ENCODE measurements at regions not wholly inside any gene's neighbourhood (a gene's known extent, or its start where the extent isn't known, plus 50 kb on each side); places are given as distances from the start of the nearest gene placed in this dataset.
"Not testable (repeated sequence)": the region's sequence is repeated elsewhere in the genome, so short reads cannot be mapped to it uniquely, and the experiment has no call there.

GRCh38 chr22:44561139-44561840 is 63.3 kb upstream of the RTL6 start:
- Histone ChIP-seq H3K36me3 (no peaks in the 10 kb centered on the region), H3K27me3 (no peaks in the 10 kb centered on the region), H3K9me3 (no peaks in the 10 kb centered on the region), H3K27ac (no peak overlapping the region), H3K4me1 (no peaks in the 10 kb centered on the region), H3K4me3 (replicated peaks in 1 of 3) (no peak overlapping the region)
- no peak for DNase-seq
- intact Hi-C loops (cut with DNase I), result loop anchor here (10.0 kb wide), 1 partner anchor 64 kb away; no protein-coding TSS in a partner anchor
- WGBS, 2 donors, result 89 to 91% methylated on average over 6 of the region's 6 CpGs
- no peak for TF ChIP-seq CTCF (IDR thresholded peaks at IDR 0.05)
- no peak for TF ChIP-seq POLR2A (IDR thresholded peaks at IDR 0.05)

- DNase-seq; H3K27ac ChIP-seq; H3K4me3 ChIP-seq (replicated peaks in 1 of 3); H3K36me3 ChIP-seq; H3K27me3 ChIP-seq; H3K9me3 ChIP-seq; H3K4me1 ChIP-seq; intact Hi-C loops (cut with DNase I): not testable (repeated sequence)
- 90 to 94% methylated on average over 7 of the region's 7 CpGs for WGBS, 2 donors
Observed at GRCh38 chr22:44558671-44559070, 60.6 kb upstream of the RTL6 start.

GRCh38 chr22:44557872-44558271 is 59.8 kb upstream of the RTL6 start:
- 93 to 96% methylated on average over 4 of the region's 4 CpGs for WGBS, 2 donors
- H3K4me1 ChIP-seq; H3K27ac ChIP-seq; H3K36me3 ChIP-seq; DNase-seq; H3K27me3 ChIP-seq; intact Hi-C loops (cut with DNase I); H3K9me3 ChIP-seq; H3K4me3 ChIP-seq (replicated peaks in 1 of 3): not testable (repeated sequence)

- H3K4me1 ChIP-seq, result no peaks in the 10 kb centered on the region
- TF ChIP-seq CTCF (IDR thresholded peaks at IDR 0.05) (no peak), POLR2A (IDR thresholded peaks at IDR 0.05) (no peak)
- 69 to 74% methylated on average over 8 of the region's 8 CpGs for WGBS, 2 donors
- H3K27me3 ChIP-seq, result no peaks in the 10 kb centered on the region
- no peak overlapping the region for H3K27ac ChIP-seq
- H3K9me3 ChIP-seq, result no peaks in the 10 kb centered on the region
- no peak for DNase-seq
- intact Hi-C loops (cut with DNase I), result no loop called here
- no peak overlapping the region for H3K4me3 ChIP-seq (replicated peaks in 1 of 3)
- H3K36me3 ChIP-seq, result no peaks in the 10 kb centered on the region
Observed at GRCh38 chr22:44557064-44557748, 59.2 kb upstream of the RTL6 start.

- Histone ChIP-seq H3K9me3 (no peaks in the 10 kb centered on the region), H3K4me3 (replicated peaks in 1 of 3) (no peak overlapping the region), H3K36me3 (no peaks in the 10 kb centered on the region), H3K27me3 (no peaks in the 10 kb centered on the region), H3K4me1 (no peaks in the 10 kb centered on the region), H3K27ac (no peak overlapping the region)
- TF ChIP-seq POLR2A (IDR thresholded peaks at IDR 0.05), result no peak
- no peak for TF ChIP-seq CTCF (IDR thresholded peaks at IDR 0.05)
- no peak for DNase-seq
- intact Hi-C loops (cut with DNase I), result no loop called here
- WGBS, 2 donors, result 90 to 93% methylated on average over 2 of the region's 2 CpGs
Observed at GRCh38 chr22:44555597-44555996, 57.6 kb upstream of the RTL6 start.

GRCh38 chr22:44555046-44555445 is 57.0 kb upstream of the RTL6 start:
- Histone ChIP-seq H3K4me3 (replicated peaks in 1 of 3) (no peak overlapping the region), H3K27ac (no peak overlapping the region), H3K9me3 (no peaks in the 10 kb centered on the region), H3K27me3 (no peaks in the 10 kb centered on the region), H3K4me1 (no peaks in the 10 kb centered on the region), H3K36me3 (no peaks in the 10 kb centered on the region)
- WGBS, 2 donors, result 45 to 48% methylated on average over 6 of the region's 6 CpGs
- DNase-seq, result no peak
- TF ChIP-seq CTCF (IDR thresholded peaks at IDR 0.05) (no peak), POLR2A (IDR thresholded peaks at IDR 0.05) (no peak)
- intact Hi-C loops (cut with DNase I), result no loop called here
